ENCODE measurements at regions not wholly inside any gene's neighbourhood (a gene's known extent, or its start where the extent isn't known, plus 50 kb on each side); places are given as distances from the start of the nearest gene placed in this dataset.

DNA sequence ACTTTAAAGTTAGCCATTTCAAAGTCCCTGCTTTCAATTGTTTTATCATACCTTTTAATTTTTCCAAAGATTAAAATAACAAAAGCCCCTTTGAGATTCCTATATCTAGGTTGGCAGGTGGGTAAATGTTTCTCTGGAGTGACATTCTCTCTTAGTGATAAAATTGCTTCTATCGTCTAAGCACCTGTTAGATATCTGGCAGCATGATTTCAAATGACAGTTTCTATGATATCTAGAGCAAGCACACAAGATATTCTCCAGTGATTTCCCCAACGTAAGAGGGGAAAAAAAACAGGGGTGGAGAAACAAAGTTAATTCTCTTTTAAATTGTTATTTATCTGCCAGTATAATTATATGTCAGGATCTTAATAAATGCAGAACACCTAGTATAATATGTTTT lies 610.2 kb downstream of the DSC3 start:
- TF ChIP-seq GATA2 (IDR thresholded peaks at IDR 0.05; ENCODE audit: low read depth, low read length) (no peak), GATA3 (IDR thresholded peaks at IDR 0.05; ENCODE audit: low read depth, low read length) (no peak)

Data from SH-SY5Y (cell line).